Naive thymus-derived CD8-positive, alpha-beta T cell (primary cell): ENCODE measurements at regions not wholly inside any gene's neighbourhood (a gene's known extent, or its start where the extent isn't known, plus 50 kb on each side); places are given as distances from the start of the nearest gene placed in this dataset.
A peak's percentile ranks its signal among the peaks of the same experiment; 100 is the strongest.

ENCODE experiments used
- ATAC-seq, 2 donors: fragments of 150-1000 bp; cut with Tn5 transposase in 1 of 2; sonication (Bioruptor Pico), chemical (Tn5 transposase) in 1 of 2; 1 replicate in 1 of 2; 2 replicates in 1 of 2; pipeline ENCODE4 v1.10.0; 2021; ENCODE audit warnings: mild to moderate bottlenecking in 2 of 2, moderate library complexity in 2 of 2
- POLR2A ChIA-PET: fragments of 350-600 bp; sonication (Branson Sonifier 250); formaldehyde crosslinking; loops from one replicate; lab custom pipeline; 2021; ENCODE audit warnings: antibody characterized with exemption; lab: Charles Lee
- DNase-seq, 10 donors: peaks; one replicate each; pipeline versions ENCODE4 v3.0.0 to v3.0.0-alpha.2; 2020 to 2022
- H3K27ac Mint-ChIP-seq, 10 donors: one replicate each; pipeline ENCODE4 v1.8.0; 2020 to 2022; ENCODE audit warnings: mild to moderate bottlenecking in 10 of 10, mixed read lengths in 10 of 10, moderate library complexity in 4 of 10, inconsistent platforms in 1 of 10
- H3K27me3 Mint-ChIP-seq, 5 donors: one replicate each; pipeline ENCODE4 v1.8.0; 2021 to 2022; ENCODE audit warnings: mixed read lengths in 5 of 5
- H3K36me3 Mint-ChIP-seq, 3 donors: one replicate each; pipeline ENCODE4 v1.8.0; 2020 to 2022; ENCODE audit warnings: mixed read lengths in 3 of 3, mild to moderate bottlenecking in 2 of 3, inconsistent platforms in 1 of 3
- H3K4me1 Mint-ChIP-seq, 4 donors: one replicate each; pipeline ENCODE4 v1.8.0; 2021 to 2022; ENCODE audit warnings: mixed read lengths in 4 of 4
- H3K4me3 Mint-ChIP-seq, 10 donors: one replicate each; pipeline ENCODE4 v1.8.0; 2020 to 2022; ENCODE audit warnings: mild to moderate bottlenecking in 10 of 10, mixed read lengths in 10 of 10, moderate library complexity in 6 of 10, inconsistent platforms in 1 of 10
- H3K9me3 Mint-ChIP-seq, 9 donors: one replicate each; pipeline ENCODE4 v1.8.0; 2020 to 2022; ENCODE audit warnings: mixed read lengths in 9 of 9, mild to moderate bottlenecking in 3 of 9, inconsistent platforms in 1 of 9, moderate library complexity in 1 of 9

- no peak overlapping the region for H3K4me3 Mint-ChIP-seq
- H3K27ac Mint-ChIP-seq = no peak overlapping the region
- peaks cover 0 to 12% (median 0%) of the 10 kb centered on the region in 9 donors for H3K9me3 Mint-ChIP-seq
- no peaks in the 10 kb centered on the region for H3K36me3 Mint-ChIP-seq
- no peak for DNase-seq
- no peak for ATAC-seq
- H3K27me3 Mint-ChIP-seq = no peaks in the 10 kb centered on the region
- POLR2A ChIA-PET = no interaction called here
- H3K4me1 Mint-ChIP-seq = no peaks in the 10 kb centered on the region
These were observed 262.7 kb downstream of the HS3ST1 start for GRCh38 chr4:11166034-11166433.

GRCh38 chr4:11165052-11165451, 263.6 kb downstream of the HS3ST1 start:
- Mint-ChIP-seq H3K27ac (no peak overlapping the region), H3K27me3 (no peaks in the 10 kb centered on the region), H3K4me3 (no peak overlapping the region), H3K36me3 (no peaks in the 10 kb centered on the region), H3K4me1 (no peaks in the 10 kb centered on the region), H3K9me3 (peaks cover 0 to 12% (median 0%) of the 10 kb centered on the region in 9 donors)
- DNase-seq (no peak), ATAC-seq (no peak)
- POLR2A ChIA-PET = no interaction called here

GRCh38 chr4:11160288-11160687, 268.4 kb downstream of the HS3ST1 start:
- ATAC-seq (no peak), DNase-seq (no peak)
- no peaks in the 10 kb centered on the region for H3K36me3 Mint-ChIP-seq
- H3K9me3 Mint-ChIP-seq = peaks cover 0 to 12% (median 0%) of the 10 kb centered on the region in 9 donors
- peaks cover 0 to 9% (median 0%) of the 10 kb centered on the region in 5 donors for H3K27me3 Mint-ChIP-seq
- H3K4me3 Mint-ChIP-seq = no peak overlapping the region
- peaks cover 0 to 6% (median 2%) of the 10 kb centered on the region in 4 donors for H3K4me1 Mint-ChIP-seq
- POLR2A ChIA-PET = no interaction called here
- H3K27ac Mint-ChIP-seq = no peak overlapping the region

- no peak overlapping the region for H3K4me3 Mint-ChIP-seq
- H3K9me3 Mint-ChIP-seq = peaks cover 0 to 10% (median 0%) of the 10 kb centered on the region in 9 donors
- ATAC-seq = no peak
- peaks cover 0 to 12% (median 0%) of the 10 kb centered on the region in 5 donors for H3K27me3 Mint-ChIP-seq
- H3K36me3 Mint-ChIP-seq = no peaks in the 10 kb centered on the region
- DNase-seq = no peak
- H3K27ac Mint-ChIP-seq = no peak overlapping the region
- POLR2A ChIA-PET = no interaction called here
- H3K4me1 Mint-ChIP-seq = peaks cover 0 to 6% (median 2%) of the 10 kb centered on the region in 4 donors
These were observed 269.7 kb downstream of the HS3ST1 start for GRCh38 chr4:11158971-11159370.

- H3K4me1 Mint-ChIP-seq = peaks cover 0 to 6% (median 2%) of the 10 kb centered on the region in 4 donors
- no peak overlapping the region for H3K4me3 Mint-ChIP-seq
- no peaks in the 10 kb centered on the region for H3K36me3 Mint-ChIP-seq
- peaks cover 0 to 26% (median 3%) of the 10 kb centered on the region in 5 donors for H3K27me3 Mint-ChIP-seq
- H3K9me3 Mint-ChIP-seq = peaks cover 0 to 2% (median 0%) of the 10 kb centered on the region in 9 donors
- no peak overlapping the region for H3K27ac Mint-ChIP-seq
- POLR2A ChIA-PET = interaction anchor here (0.6 kb wide), 1 partner anchor 247 kb away, joined by 3 read pairs; no protein-coding TSS in a partner anchor
- DNase-seq = no peak
- ATAC-seq = no peak
These were observed 273.4 kb downstream of the HS3ST1 start for GRCh38 chr4:11155208-11155867.

GRCh38 chr4:11153171-11153750, 275.4 kb downstream of the HS3ST1 start:
- peaks cover 0 to 26% (median 3%) of the 10 kb centered on the region in 5 donors for H3K27me3 Mint-ChIP-seq
- no peak overlapping the region for H3K4me3 Mint-ChIP-seq
- ATAC-seq (no peak), DNase-seq (no peak)
- H3K9me3 Mint-ChIP-seq = peaks cover 0 to 2% (median 0%) of the 10 kb centered on the region in 9 donors
- POLR2A ChIA-PET = no interaction called here
- H3K4me1 Mint-ChIP-seq = peaks cover 0 to 8% (median 6%) of the 10 kb centered on the region in 4 donors
- no peaks in the 10 kb centered on the region for H3K36me3 Mint-ChIP-seq
- H3K27ac Mint-ChIP-seq = no peak overlapping the region

GRCh38 chr4:11152684-11153083, 276.0 kb downstream of the HS3ST1 start:
- ATAC-seq (no peak), DNase-seq (no peak)
- Mint-ChIP-seq H3K4me3 (no peak overlapping the region), H3K9me3 (peaks cover 0 to 2% (median 0%) of the 10 kb centered on the region in 9 donors), H3K27me3 (peaks cover 0 to 21% (median 3%) of the 10 kb centered on the region in 5 donors), H3K36me3 (no peaks in the 10 kb centered on the region), H3K27ac (no peak overlapping the region), H3K4me1 (peaks cover 0 to 8% (median 6%) of the 10 kb centered on the region in 4 donors)
- POLR2A ChIA-PET = no interaction called here

GRCh38 chr4:11151500-11151899, 277.2 kb downstream of the HS3ST1 start:
- Mint-ChIP-seq H3K36me3 (no peaks in the 10 kb centered on the region), H3K27me3 (peaks cover 0 to 20% (median 3%) of the 10 kb centered on the region in 5 donors), H3K4me3 (no peak overlapping the region), H3K4me1 (peaks cover 0 to 8% (median 6%) of the 10 kb centered on the region in 4 donors), H3K27ac (peak overlapping the region in 1 of 10 donors; percentile 81), H3K9me3 (peaks cover 0 to 2% (median 0%) of the 10 kb centered on the region in 9 donors)
- DNase-seq (no peak), ATAC-seq (no peak)
- POLR2A ChIA-PET = no interaction called here

- DNase-seq (no peak), ATAC-seq (no peak)
- H3K36me3 Mint-ChIP-seq = no peaks in the 10 kb centered on the region
- peaks cover 0 to 8% (median 0%) of the 10 kb centered on the region in 4 donors for H3K4me1 Mint-ChIP-seq
- peaks cover 0 to 2% (median 0%) of the 10 kb centered on the region in 9 donors for H3K9me3 Mint-ChIP-seq
- H3K4me3 Mint-ChIP-seq = peak overlapping the region in 5 of 10 donors; percentile 0 to 65 (median 9)
- peaks cover 0 to 20% (median 3%) of the 10 kb centered on the region in 5 donors for H3K27me3 Mint-ChIP-seq
- peak overlapping the region in 1 of 10 donors; percentile 67 for H3K27ac Mint-ChIP-seq
- POLR2A ChIA-PET = no interaction called here
These were observed 279.0 kb downstream of the HS3ST1 start for GRCh38 chr4:11149612-11150259.

GRCh38 chr4:11139871-11140270, 288.8 kb downstream of the HS3ST1 start:
- POLR2A ChIA-PET = no interaction called here
- Mint-ChIP-seq H3K4me1 (peaks cover 0 to 23% (median 0%) of the 10 kb centered on the region in 4 donors), H3K36me3 (no peaks in the 10 kb centered on the region), H3K27me3 (peaks cover 0 to 8% (median 0%) of the 10 kb centered on the region in 5 donors), H3K9me3 (peaks cover 0 to 10% (median 0%) of the 10 kb centered on the region in 9 donors), H3K27ac (no peak overlapping the region), H3K4me3 (no peak overlapping the region)
- ATAC-seq (no peak), DNase-seq (no peak)

- Mint-ChIP-seq H3K9me3 (peaks cover 0 to 10% (median 0%) of the 10 kb centered on the region in 9 donors), H3K4me1 (peaks cover 0 to 26% (median 0%) of the 10 kb centered on the region in 4 donors), H3K27me3 (peaks cover 0 to 8% (median 0%) of the 10 kb centered on the region in 5 donors), H3K36me3 (no peaks in the 10 kb centered on the region), H3K27ac (peak overlapping the region in 3 of 10 donors; percentile 6 to 49 (median 30)), H3K4me3 (no peak overlapping the region)
- POLR2A ChIA-PET = no interaction called here
- ATAC-seq = no peak
- DNase-seq = no peak
These were observed 289.7 kb downstream of the HS3ST1 start for GRCh38 chr4:11138964-11139363.

GRCh38 chr4:11134705-11135104, 294.0 kb downstream of the HS3ST1 start:
- no peak for DNase-seq
- H3K9me3 Mint-ChIP-seq = peaks cover 0 to 7% (median 0%) of the 10 kb centered on the region in 9 donors
- peaks cover 0 to 4% (median 0%) of the 10 kb centered on the region in 5 donors for H3K27me3 Mint-ChIP-seq
- no peak overlapping the region for H3K4me3 Mint-ChIP-seq
- ATAC-seq = no peak
- H3K27ac Mint-ChIP-seq = no peak overlapping the region
- POLR2A ChIA-PET = no interaction called here
- peaks cover 0 to 23% (median 1%) of the 10 kb centered on the region in 4 donors for H3K4me1 Mint-ChIP-seq
- no peaks in the 10 kb centered on the region for H3K36me3 Mint-ChIP-seq

- no peak overlapping the region for H3K27ac Mint-ChIP-seq
- H3K4me3 Mint-ChIP-seq = no peak overlapping the region
- POLR2A ChIA-PET = no interaction called here
These were observed 294.8 kb downstream of the HS3ST1 start for GRCh38 chr4:11133868-11134267.

More at GRCh38 chr4:11133868-11134267, 294.8 kb downstream of the HS3ST1 start:
- peaks cover 0 to 19% (median 1%) of the 10 kb centered on the region in 4 donors for H3K4me1 Mint-ChIP-seq
- DNase-seq (no peak), ATAC-seq (no peak)
- peaks cover 0 to 7% (median 0%) of the 10 kb centered on the region in 9 donors for H3K9me3 Mint-ChIP-seq
- H3K27me3 Mint-ChIP-seq = peaks cover 0 to 4% (median 0%) of the 10 kb centered on the region in 5 donors
- no peaks in the 10 kb centered on the region for H3K36me3 Mint-ChIP-seq
